Astrocyte of the spinal cord (primary cell): ENCODE measurements at regions not wholly inside any gene's neighbourhood (a gene's known extent, or its start where the extent isn't known, plus 50 kb on each side); places are given as distances from the start of the nearest gene placed in this dataset.
A peak's percentile ranks its signal among the peaks of the same experiment; 100 is the strongest.
"Not testable (repeated sequence)": the region's sequence is repeated elsewhere in the genome, so short reads cannot be mapped to it uniquely, and the experiment has no call there.

Experiments used
- DNase-seq: peaks from one replicate; pipeline ENCODE4 v3.0.0; 2011; ENCODE audit warnings: low read depth, low spot score
- H3K4me3 ChIP-seq: 2 replicates; pipeline ENCODE4 v1.5.1; 2011; ENCODE audit warnings: low read depth, mild to moderate bottlenecking, low read length, moderate library complexity
- in situ Hi-C: cut with HindIII; loops from 2 replicates; pipeline ENCODE4 v1.10.0; 2017; ENCODE audit warnings: low sequenced_read_pairs
- TF ChIP-seq, protein P1 (sequence below): IDR thresholded peaks from 2 replicates; pipeline ENCODE4 v1.5.1; 2012; ENCODE audit warnings: low read depth, mild to moderate bottlenecking, low read length, inconsistent platforms

- H3K4me3 ChIP-seq, result no peak overlapping the region
- TF ChIP-seq, protein P1, sequence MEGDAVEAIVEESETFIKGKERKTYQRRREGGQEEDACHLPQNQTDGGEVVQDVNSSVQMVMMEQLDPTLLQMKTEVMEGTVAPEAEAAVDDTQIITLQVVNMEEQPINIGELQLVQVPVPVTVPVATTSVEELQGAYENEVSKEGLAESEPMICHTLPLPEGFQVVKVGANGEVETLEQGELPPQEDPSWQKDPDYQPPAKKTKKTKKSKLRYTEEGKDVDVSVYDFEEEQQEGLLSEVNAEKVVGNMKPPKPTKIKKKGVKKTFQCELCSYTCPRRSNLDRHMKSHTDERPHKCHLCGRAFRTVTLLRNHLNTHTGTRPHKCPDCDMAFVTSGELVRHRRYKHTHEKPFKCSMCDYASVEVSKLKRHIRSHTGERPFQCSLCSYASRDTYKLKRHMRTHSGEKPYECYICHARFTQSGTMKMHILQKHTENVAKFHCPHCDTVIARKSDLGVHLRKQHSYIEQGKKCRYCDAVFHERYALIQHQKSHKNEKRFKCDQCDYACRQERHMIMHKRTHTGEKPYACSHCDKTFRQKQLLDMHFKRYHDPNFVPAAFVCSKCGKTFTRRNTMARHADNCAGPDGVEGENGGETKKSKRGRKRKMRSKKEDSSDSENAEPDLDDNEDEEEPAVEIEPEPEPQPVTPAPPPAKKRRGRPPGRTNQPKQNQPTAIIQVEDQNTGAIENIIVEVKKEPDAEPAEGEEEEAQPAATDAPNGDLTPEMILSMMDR, result no peak
- no peak for DNase-seq
- in situ Hi-C loops, result no loop called here
Measured at GRCh38 chr4:159582685-159583084, 479.8 kb downstream of the RAPGEF2 start.

GRCh38 chr4:159592898-159593556 lies 490.1 kb downstream of the RAPGEF2 start:
- no peak for DNase-seq
- no peak overlapping the region for H3K4me3 ChIP-seq
- TF ChIP-seq, protein P1, result no peak
- in situ Hi-C loops, result no loop called here

- no peak overlapping the region for H3K4me3 ChIP-seq
- TF ChIP-seq, protein P1, result no peak
- DNase-seq, result no peak
- in situ Hi-C loops, result no loop called here
Measured at GRCh38 chr4:159593681-159594080, 490.8 kb downstream of the RAPGEF2 start.

DNA sequence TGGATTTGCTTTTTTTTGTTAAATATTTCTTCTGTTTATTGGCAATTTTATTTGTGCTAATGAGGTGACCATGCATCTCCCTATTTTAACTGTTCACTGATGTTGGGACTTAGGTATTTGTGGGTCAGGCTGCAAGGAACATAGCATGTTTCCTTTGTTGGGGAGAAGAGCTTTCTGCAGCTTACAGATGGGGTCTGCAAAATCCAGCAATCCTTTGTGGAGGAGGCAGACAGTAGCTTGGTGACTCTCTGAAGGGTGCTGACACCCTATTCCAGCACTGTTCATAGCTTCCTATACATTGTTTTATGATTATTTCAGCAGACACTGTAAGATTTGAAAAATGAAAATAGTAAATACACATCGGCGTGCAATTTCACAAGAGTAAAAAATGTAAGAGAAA lies 491.7 kb downstream of the RAPGEF2 start:
- TF ChIP-seq, protein P1, result no peak
- no peak overlapping the region for H3K4me3 ChIP-seq
- no peak for DNase-seq
- in situ Hi-C loops, result no loop called here

- in situ Hi-C loops, DNase-seq, H3K4me3 ChIP-seq: not testable (repeated sequence)
Measured at GRCh38 chr4:159595101-159595500, 492.2 kb downstream of the RAPGEF2 start.

GRCh38 chr4:159598602-159599001 lies 495.7 kb downstream of the RAPGEF2 start:
- in situ Hi-C loops, result no loop called here
- DNase-seq, result peak; percentile 10
- no peak overlapping the region for H3K4me3 ChIP-seq
- TF ChIP-seq, protein P1, result no peak

DNA sequence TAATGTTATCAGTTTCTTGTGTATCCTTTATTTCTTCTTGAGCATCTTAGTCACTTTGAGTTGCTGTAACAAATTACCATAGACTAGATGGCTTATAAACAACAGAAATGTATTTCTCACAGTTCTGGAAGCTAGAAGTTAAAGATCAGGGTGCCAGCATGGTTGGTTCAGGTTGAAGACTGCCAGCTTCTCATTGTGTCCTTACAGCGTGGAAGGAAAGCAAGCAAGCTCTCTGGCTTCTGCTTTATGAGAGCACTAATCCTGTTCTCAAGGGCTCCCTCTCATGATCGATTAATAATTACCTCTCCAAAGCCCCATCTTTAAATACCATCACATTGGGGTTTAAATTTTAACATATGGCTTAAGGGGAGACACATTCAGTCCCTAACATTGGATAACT lies 497.2 kb downstream of the RAPGEF2 start:
- no peak for DNase-seq
- in situ Hi-C loops, result no loop called here
- no peak overlapping the region for H3K4me3 ChIP-seq
- TF ChIP-seq, protein P1, result no peak
